GM12865 (cell line): ENCODE measurements at regions not wholly inside any gene's neighbourhood (a gene's known extent, or its start where the extent isn't known, plus 50 kb on each side); places are given as distances from the start of the nearest gene placed in this dataset.
"Not testable (repeated sequence)": the region's sequence is repeated elsewhere in the genome, so short reads cannot be mapped to it uniquely, and the experiment has no call there.

Experiments
- DNase-seq: peaks from one replicate; pipeline ENCODE4 v3.0.0; 2010; ENCODE audit warnings: low read depth
- H3K4me3 ChIP-seq: 2 replicates; pipeline ENCODE4 v1.5.1; 2011; ENCODE audit warnings: mild to moderate bottlenecking, low read depth, low read length, control low read depth
- TF ChIP-seq, protein P1 (sequence below): IDR thresholded peaks from 2 replicates; pipeline ENCODE4 v1.5.1; 2011; ENCODE audit warnings: low read length, control low read depth, low read depth, inconsistent platforms; ENCODE audit not compliant: insufficient read depth; ENCODE audit errors: missing control alignments

DNA sequence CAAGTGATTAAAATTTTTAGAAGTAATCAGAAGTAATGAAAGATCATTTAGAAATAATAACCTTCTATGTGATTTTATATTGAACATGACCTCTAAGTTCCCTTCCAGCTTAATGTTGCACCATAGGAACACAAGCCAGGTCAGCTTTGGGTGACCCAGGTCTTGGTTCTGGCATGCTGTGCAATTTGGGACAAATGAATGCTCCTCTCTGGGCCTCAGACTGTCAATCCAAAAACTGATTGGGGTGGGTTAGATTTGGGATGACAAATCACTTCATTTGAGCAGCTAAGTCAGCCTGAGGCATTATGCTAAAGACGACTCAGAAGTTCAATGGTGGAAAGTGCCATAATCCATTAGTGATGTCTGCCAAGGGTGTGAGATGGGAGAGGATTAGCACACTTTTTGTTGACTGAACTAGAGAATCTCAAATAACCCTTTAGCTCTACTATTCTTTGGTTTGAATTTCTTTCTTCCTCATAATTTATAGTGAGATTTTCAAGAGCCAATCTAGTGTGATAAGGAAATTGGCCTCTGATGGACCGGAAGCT, 60.7 kb upstream of the BOD1 start:
- TF ChIP-seq, protein P1, sequence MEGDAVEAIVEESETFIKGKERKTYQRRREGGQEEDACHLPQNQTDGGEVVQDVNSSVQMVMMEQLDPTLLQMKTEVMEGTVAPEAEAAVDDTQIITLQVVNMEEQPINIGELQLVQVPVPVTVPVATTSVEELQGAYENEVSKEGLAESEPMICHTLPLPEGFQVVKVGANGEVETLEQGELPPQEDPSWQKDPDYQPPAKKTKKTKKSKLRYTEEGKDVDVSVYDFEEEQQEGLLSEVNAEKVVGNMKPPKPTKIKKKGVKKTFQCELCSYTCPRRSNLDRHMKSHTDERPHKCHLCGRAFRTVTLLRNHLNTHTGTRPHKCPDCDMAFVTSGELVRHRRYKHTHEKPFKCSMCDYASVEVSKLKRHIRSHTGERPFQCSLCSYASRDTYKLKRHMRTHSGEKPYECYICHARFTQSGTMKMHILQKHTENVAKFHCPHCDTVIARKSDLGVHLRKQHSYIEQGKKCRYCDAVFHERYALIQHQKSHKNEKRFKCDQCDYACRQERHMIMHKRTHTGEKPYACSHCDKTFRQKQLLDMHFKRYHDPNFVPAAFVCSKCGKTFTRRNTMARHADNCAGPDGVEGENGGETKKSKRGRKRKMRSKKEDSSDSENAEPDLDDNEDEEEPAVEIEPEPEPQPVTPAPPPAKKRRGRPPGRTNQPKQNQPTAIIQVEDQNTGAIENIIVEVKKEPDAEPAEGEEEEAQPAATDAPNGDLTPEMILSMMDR = no peak
- no peak overlapping the region for H3K4me3 ChIP-seq
- no peak for DNase-seq

DNA sequence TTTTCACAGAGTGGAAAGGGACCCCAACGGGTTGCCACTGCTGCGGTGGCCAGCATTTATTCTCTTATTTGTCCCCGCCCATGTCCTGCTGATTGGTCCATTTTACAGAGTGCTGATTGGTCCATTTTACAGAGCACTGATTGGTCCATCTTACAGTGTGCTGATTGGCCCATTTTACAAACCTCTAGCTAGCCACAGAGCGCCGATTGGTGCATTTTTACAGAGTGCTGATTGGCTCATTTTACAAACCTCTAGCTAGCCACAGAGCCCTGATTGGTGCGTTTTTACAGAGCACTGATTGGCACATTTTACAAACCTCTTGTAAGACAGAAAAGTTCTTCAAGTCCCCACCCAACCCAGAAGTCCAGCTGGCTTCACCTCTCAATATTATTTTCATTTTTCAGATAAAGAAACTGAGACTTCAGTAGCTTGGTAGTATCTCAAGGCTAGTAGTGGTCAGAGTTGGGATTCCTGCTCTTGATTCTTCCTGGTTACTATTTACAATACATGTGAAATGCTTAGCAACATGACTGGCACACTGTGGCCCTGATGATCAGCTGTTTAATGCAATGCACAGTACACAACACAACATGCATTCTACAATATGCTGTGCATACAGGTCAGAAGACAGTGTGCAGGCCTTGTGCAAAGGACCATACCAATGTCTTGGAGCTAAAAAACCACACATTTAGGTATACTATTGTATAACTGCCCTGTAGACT, 63.6 kb upstream of the BOD1 start:
- TF ChIP-seq, protein P1 = no peak
- DNase-seq = peak; percentile 76
- no peak overlapping the region for H3K4me3 ChIP-seq

DNA sequence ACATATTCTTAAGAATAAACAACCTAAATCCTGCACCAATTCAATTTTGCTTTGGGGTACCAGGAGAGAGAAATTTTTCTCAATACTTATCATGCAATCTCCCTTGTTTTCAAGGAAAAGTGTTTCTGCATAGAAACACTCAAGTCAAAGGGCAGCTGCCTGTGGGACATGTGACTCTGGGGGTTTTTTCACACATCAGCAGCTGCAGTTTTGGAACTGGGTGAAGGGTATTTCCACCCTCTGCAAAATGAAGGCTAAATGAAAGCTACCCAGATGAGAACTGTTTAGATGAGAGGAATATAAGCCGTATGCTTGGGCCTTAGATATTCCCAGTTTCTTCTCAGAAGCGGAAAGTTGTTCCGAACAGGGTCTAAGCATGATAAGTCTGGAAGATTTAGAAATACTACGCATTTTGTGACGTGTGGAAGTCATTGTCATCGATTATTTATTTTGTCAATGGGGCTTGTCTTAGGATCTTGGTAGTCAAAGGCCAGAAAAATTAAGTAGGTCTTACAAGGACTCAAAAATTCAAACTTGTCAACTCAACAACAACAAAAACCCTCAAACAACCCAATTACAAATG, 64.3 kb upstream of the BOD1 start:
- peak; percentile 85 for DNase-seq
- no peak overlapping the region for H3K4me3 ChIP-seq
- TF ChIP-seq, protein P1 = no peak

DNA sequence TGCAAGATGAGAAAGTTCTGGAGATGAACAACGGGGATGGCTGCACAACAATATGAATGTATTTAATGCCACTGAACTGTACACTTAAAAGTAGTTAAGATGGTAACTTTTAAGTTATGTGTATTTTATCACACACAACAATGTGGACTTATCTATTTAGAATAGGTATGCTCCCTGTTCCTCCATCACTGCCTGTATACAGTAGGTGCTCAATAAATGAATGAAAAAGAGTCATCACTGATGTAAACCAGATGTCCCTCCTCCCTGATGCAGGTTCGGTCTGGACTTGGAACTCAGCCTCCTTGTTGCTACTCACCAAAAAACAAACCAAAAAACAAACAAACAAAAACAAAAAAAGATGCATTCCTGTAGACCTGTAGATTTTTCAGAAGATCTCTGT, 65.9 kb upstream of the BOD1 start:
- DNase-seq = no peak
- TF ChIP-seq, protein P1 = no peak
- no peak overlapping the region for H3K4me3 ChIP-seq

DNA sequence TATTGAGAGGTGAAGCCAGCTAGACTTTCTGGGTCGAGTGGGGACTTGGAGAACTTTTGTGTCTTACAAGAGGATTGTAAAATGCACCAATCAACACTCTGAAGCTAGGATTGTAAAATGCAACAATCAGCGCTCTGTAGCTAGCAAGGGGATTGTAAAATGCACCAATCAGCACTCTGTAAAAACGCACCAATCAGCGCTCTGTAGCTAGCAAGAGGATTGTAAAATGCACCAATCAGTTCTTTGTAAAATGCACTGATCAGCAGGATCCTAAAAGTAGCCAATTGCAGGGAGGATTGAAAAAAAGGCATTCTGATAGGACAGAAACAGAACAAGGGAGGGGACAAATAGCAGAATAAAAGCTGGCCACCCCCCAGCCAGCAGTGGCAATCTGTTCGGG, 68.1 kb upstream of the BOD1 start:
- not testable (repeated sequence) for DNase-seq, H3K4me3 ChIP-seq

DNA sequence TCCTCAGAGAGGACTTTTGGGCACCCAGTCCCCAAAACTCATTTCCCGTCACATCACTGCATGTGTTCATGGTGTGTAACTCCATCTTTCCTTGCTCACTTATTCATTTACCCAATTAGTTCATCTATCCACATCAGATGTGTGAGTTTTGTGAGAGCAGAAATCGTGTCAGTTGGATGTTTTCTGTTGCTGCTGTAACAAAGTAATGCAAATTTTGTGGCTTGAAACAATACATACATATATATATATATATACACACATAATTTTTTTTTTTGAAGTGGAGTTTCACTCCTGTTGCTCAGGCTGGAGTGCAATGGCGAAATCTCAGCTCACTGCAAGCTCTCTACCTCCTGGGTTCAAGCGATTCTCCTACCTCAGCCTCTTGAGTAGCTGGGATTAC, 70.5 kb upstream of the BOD1 start:
- TF ChIP-seq, protein P1 = no peak
- peak; percentile 61 for DNase-seq
- no peak overlapping the region for H3K4me3 ChIP-seq

DNA sequence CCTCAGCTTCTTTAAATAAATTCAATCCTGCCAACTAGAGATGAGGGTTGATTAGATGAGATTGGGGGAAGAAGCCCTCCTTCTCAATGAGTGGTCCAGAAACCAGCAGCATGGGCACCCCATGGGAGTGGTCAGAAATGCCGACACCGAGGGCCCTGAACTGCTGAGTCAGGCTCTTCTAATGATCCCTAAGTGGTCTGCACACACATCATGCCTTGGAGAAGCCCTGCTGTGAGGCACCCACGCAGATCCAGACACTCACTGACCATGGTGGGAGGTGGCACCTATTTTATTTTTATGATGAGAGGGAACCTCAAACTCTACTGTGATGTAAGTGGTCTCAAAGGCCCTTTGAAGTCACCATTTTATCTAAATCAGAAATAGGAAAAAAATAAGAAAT, 72.3 kb upstream of the BOD1 start:
- no peak overlapping the region for H3K4me3 ChIP-seq
- TF ChIP-seq, protein P1 = no peak
- no peak for DNase-seq
